ENCODE measurements at regions not wholly inside any gene's neighbourhood (a gene's known extent, or its start where the extent isn't known, plus 50 kb on each side); places are given as distances from the start of the nearest gene placed in this dataset.
"Not testable (repeated sequence)": the region's sequence is repeated elsewhere in the genome, so short reads cannot be mapped to it uniquely, and the experiment has no call there.

DNA sequence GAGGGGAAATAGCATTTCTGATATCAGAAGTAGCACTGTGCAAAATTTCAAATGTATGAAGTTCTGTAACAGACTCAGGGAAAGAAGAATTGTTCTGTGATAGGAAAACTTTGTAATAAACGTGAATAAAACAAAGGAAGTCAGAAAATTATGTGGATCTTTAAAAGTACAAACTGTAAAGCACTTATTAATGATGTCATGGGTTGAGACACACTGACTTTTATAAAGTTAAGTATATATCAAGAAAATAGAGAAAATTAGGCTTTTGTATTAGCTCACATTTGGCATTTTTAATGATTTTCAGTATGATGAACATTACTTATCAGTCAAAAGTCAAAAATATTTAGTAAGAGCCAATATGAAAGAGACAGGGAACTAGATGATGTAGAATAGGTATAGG is 1081.7 kb upstream of the EDIL3 start:
- POLR2A ChIA-PET = no interaction called here
- intact Hi-C loops (cut with micrococcal nuclease) = no loop called here
- BruUV-seq (replicated peaks) = no TSS peak
- Mint-ChIP-seq H3K9me3 (ENCODE audit: unreplicated experiment) (peaks cover 41% of the 10 kb centered on the region), H3K4me3 (ENCODE audit: unreplicated experiment) (no peak overlapping the region), H3K4me1 (ENCODE audit: insufficient read depth, unreplicated experiment) (no peaks in the 10 kb centered on the region), H3K36me3 (ENCODE audit: insufficient read depth, unreplicated experiment) (no peaks in the 10 kb centered on the region), H3K27ac (ENCODE audit: low read depth, unreplicated experiment) (no peak overlapping the region), H3K27me3 (ENCODE audit: insufficient read depth, unreplicated experiment) (no peaks in the 10 kb centered on the region)
- CTCF ChIA-PET = no interaction called here
- no peak for TF ChIP-seq CTCF (IDR thresholded peaks at IDR 0.05; ENCODE audit: unreplicated experiment)
- no peak for DNase-seq (ENCODE audit: unreplicated experiment)

GRCh38 chr5:85472749-85473148 is 1088.1 kb upstream of the EDIL3 start:
- Mint-ChIP-seq H3K27me3 (ENCODE audit: insufficient read depth, unreplicated experiment) (no peaks in the 10 kb centered on the region), H3K4me1 (ENCODE audit: insufficient read depth, unreplicated experiment) (no peaks in the 10 kb centered on the region), H3K9me3 (ENCODE audit: unreplicated experiment) (peaks cover 22% of the 10 kb centered on the region), H3K27ac (ENCODE audit: low read depth, unreplicated experiment) (no peak overlapping the region), H3K36me3 (ENCODE audit: insufficient read depth, unreplicated experiment) (no peaks in the 10 kb centered on the region), H3K4me3 (ENCODE audit: unreplicated experiment) (no peak overlapping the region)
- ChIA-PET CTCF (no interaction called here), POLR2A (no interaction called here)
- DNase-seq (ENCODE audit: unreplicated experiment) = no peak
- TF ChIP-seq CTCF (IDR thresholded peaks at IDR 0.05; ENCODE audit: unreplicated experiment) = no peak
- intact Hi-C loops (cut with micrococcal nuclease) = no loop called here
- BruUV-seq (replicated peaks) = no TSS peak

DNA sequence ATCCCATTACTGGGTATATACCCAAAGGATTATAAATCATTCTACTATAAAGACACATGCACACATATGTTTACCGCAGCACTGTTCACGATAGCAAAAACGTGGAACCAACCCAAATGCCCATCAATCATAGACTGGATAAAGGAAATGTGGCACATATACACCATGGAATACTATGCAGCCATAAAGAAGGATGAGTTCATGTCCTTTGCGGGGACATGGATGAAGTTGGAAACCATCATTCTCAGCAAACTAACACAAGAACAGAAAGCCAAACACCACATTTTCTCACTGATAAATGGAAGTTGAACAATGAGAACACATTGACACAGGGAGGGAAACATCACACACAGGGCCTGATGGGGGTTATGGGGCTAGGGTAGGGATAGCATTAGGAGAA is 1090.5 kb upstream of the EDIL3 start:
- DNase-seq (ENCODE audit: unreplicated experiment); H3K27me3 Mint-ChIP-seq (ENCODE audit: insufficient read depth, unreplicated experiment); intact Hi-C loops (cut with micrococcal nuclease); H3K36me3 Mint-ChIP-seq (ENCODE audit: insufficient read depth, unreplicated experiment); H3K4me3 Mint-ChIP-seq (ENCODE audit: unreplicated experiment); H3K27ac Mint-ChIP-seq (ENCODE audit: low read depth, unreplicated experiment); POLR2A ChIA-PET; H3K4me1 Mint-ChIP-seq (ENCODE audit: insufficient read depth, unreplicated experiment); BruUV-seq (replicated peaks); CTCF ChIA-PET: not testable (repeated sequence)
- peaks cover 13% of the 10 kb centered on the region for H3K9me3 Mint-ChIP-seq (ENCODE audit: unreplicated experiment)

DNA sequence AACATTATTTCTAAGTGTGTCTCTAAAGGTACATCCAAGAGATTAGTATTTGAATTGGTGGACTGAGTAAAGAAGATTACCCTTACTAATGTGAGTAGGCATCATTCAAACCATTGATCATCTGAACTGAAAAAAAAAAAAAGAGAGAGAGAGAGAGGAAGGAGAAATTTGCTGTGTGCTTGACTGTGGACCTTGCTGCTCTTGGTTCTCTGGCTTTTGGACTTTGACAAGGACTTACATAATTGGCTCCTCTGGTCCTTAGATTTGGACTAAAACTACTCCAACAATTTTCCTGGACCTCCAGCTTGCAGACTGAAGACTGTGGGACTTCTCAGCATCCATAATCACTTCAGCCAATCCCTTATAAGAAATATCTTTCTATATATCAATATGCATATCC is 1091.9 kb upstream of the EDIL3 start:
- POLR2A ChIA-PET = no interaction called here
- H3K27ac Mint-ChIP-seq (ENCODE audit: low read depth, unreplicated experiment) = no peak overlapping the region
- no peak for TF ChIP-seq CTCF (IDR thresholded peaks at IDR 0.05; ENCODE audit: unreplicated experiment)
- intact Hi-C loops (cut with micrococcal nuclease) = no loop called here
- no peak overlapping the region for H3K4me3 Mint-ChIP-seq (ENCODE audit: unreplicated experiment)
- no peaks in the 10 kb centered on the region for H3K9me3 Mint-ChIP-seq (ENCODE audit: unreplicated experiment)
- BruUV-seq (replicated peaks) = no TSS peak
- CTCF ChIA-PET = no interaction called here
- H3K36me3 Mint-ChIP-seq (ENCODE audit: insufficient read depth, unreplicated experiment) = no peaks in the 10 kb centered on the region
- no peak for DNase-seq (ENCODE audit: unreplicated experiment)
- no peaks in the 10 kb centered on the region for H3K4me1 Mint-ChIP-seq (ENCODE audit: insufficient read depth, unreplicated experiment)
- no peaks in the 10 kb centered on the region for H3K27me3 Mint-ChIP-seq (ENCODE audit: insufficient read depth, unreplicated experiment)

DNA sequence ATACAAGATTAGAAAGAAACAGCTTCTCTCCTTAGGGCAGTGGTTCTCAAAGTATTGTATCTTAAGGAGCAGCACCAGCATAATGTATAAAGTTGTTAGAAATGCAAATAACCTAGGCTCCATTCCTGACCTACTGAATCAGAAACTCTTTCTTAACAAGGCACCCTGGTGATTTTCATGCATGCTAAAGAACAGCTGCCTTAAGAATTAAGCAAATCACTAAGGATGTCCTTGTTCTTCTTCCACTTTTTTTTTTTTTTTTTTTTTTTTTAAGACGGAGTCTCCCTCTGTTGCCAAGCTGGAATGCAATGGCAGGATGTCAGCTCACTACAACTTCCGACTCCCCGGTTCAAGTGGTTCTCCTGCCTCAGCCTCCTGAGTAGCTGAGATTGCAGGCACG is 1095.2 kb upstream of the EDIL3 start:
- CTCF ChIA-PET = interaction anchor here (0.7 kb wide), 1 partner anchor 1091 kb away, joined by 5 read pairs; no protein-coding TSS in a partner anchor
- POLR2A ChIA-PET = interaction anchor here (0.7 kb wide), 1 partner anchor 286 kb away, joined by 3 read pairs; no protein-coding TSS in a partner anchor
- Mint-ChIP-seq H3K4me1 (ENCODE audit: insufficient read depth, unreplicated experiment) (no peaks in the 10 kb centered on the region), H3K27me3 (ENCODE audit: insufficient read depth, unreplicated experiment) (no peaks in the 10 kb centered on the region), H3K4me3 (ENCODE audit: unreplicated experiment) (no peak overlapping the region), H3K27ac (ENCODE audit: low read depth, unreplicated experiment) (no peak overlapping the region), H3K9me3 (ENCODE audit: unreplicated experiment) (peaks cover 2% of the 10 kb centered on the region), H3K36me3 (ENCODE audit: insufficient read depth, unreplicated experiment) (no peaks in the 10 kb centered on the region)
- intact Hi-C loops (cut with micrococcal nuclease) = no loop called here
- no peak for TF ChIP-seq CTCF (IDR thresholded peaks at IDR 0.05; ENCODE audit: unreplicated experiment)
- DNase-seq (ENCODE audit: unreplicated experiment) = no peak
- no TSS peak for BruUV-seq (replicated peaks)

Data from MCF 10A (cell line).